ENCODE measurements at regions not wholly inside any gene's neighbourhood (a gene's known extent, or its start where the extent isn't known, plus 50 kb on each side); places are given as distances from the start of the nearest gene placed in this dataset.

DNA sequence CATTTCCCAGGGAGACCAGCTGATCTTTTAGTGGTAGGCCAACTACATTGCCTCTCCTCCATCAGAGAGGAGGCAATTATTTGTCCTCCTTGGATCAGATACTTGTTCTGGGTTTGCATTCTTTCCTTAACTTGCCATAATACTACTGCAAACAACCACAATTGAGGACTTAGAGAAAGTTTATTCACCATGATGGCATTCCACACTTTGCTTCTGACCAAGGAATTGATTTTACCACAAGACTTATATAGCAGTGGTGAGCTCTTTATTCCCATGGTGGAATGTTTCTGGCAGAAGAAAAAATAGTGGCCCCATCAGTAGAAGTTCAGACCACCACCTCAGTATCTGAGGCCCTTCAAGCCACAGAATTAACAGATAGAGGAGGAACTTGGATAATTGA is 123.9 kb upstream of the PPP3CA start:
- no peaks in the 10 kb centered on the region for H3K36me3 Mint-ChIP-seq (ENCODE audit: low read depth)
- H3K9me3 Mint-ChIP-seq = peaks cover 6% of the 10 kb centered on the region
- intact Hi-C loops (cut with micrococcal nuclease) = no loop called here
- no peak overlapping the region for H3K27ac Mint-ChIP-seq
- no peak for DNase-seq
- no peak overlapping the region for H3K4me3 Mint-ChIP-seq
- peaks cover 35% of the 10 kb centered on the region for H3K27me3 Mint-ChIP-seq
- no peaks in the 10 kb centered on the region for H3K4me1 Mint-ChIP-seq

DNA sequence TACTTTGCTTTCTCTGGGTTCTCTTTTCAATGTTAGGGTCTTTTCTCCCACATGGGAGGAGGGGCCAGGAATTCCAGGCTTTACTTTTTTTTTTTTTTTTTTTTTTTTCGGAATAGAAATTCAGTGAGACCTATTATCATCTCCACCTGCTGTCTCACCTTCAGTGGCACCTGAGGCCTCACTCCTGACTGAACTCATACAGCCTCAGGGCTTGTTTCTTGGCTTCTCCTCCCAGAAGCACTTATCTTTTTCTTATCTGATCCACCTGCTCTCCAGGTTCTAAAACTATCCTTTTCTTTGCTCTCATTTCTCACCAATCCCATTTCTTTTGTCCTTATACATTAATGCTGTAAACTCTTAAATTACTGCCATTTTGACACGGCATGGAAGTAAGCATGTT is 117.3 kb upstream of the PPP3CA start:
- DNase-seq = no peak
- H3K4me3 Mint-ChIP-seq = no peak overlapping the region
- no peaks in the 10 kb centered on the region for H3K36me3 Mint-ChIP-seq (ENCODE audit: low read depth)
- intact Hi-C loops (cut with micrococcal nuclease) = no loop called here
- peaks cover 33% of the 10 kb centered on the region for H3K27me3 Mint-ChIP-seq
- no peak overlapping the region for H3K27ac Mint-ChIP-seq
- H3K9me3 Mint-ChIP-seq = peaks cover 10% of the 10 kb centered on the region
- no peaks in the 10 kb centered on the region for H3K4me1 Mint-ChIP-seq

- Mint-ChIP-seq H3K4me3 (no peak overlapping the region), H3K4me1 (no peaks in the 10 kb centered on the region), H3K36me3 (ENCODE audit: low read depth) (no peaks in the 10 kb centered on the region), H3K27me3 (peaks cover 18% of the 10 kb centered on the region), H3K27ac (no peak overlapping the region), H3K9me3 (peaks cover 33% of the 10 kb centered on the region)
- intact Hi-C loops (cut with micrococcal nuclease) = no loop called here
- no peak for DNase-seq
Observed at GRCh38 chr4:101458914-101459313, 111.6 kb upstream of the PPP3CA start.

- intact Hi-C loops (cut with micrococcal nuclease) = no loop called here
- Mint-ChIP-seq H3K4me3 (no peak overlapping the region), H3K36me3 (ENCODE audit: low read depth) (no peaks in the 10 kb centered on the region), H3K9me3 (peaks cover 33% of the 10 kb centered on the region), H3K27me3 (peaks cover 17% of the 10 kb centered on the region), H3K4me1 (no peaks in the 10 kb centered on the region), H3K27ac (no peak overlapping the region)
- no peak for DNase-seq
Observed at GRCh38 chr4:101458473-101458872, 111.1 kb upstream of the PPP3CA start.

GRCh38 chr4:101451086-101451485 is 103.8 kb upstream of the PPP3CA start:
- Mint-ChIP-seq H3K4me3 (no peak overlapping the region), H3K27me3 (peaks cover 28% of the 10 kb centered on the region), H3K4me1 (no peaks in the 10 kb centered on the region), H3K27ac (no peak overlapping the region), H3K9me3 (peaks cover 20% of the 10 kb centered on the region), H3K36me3 (ENCODE audit: low read depth) (no peaks in the 10 kb centered on the region)
- intact Hi-C loops (cut with micrococcal nuclease) = no loop called here
- no peak for DNase-seq

DNA sequence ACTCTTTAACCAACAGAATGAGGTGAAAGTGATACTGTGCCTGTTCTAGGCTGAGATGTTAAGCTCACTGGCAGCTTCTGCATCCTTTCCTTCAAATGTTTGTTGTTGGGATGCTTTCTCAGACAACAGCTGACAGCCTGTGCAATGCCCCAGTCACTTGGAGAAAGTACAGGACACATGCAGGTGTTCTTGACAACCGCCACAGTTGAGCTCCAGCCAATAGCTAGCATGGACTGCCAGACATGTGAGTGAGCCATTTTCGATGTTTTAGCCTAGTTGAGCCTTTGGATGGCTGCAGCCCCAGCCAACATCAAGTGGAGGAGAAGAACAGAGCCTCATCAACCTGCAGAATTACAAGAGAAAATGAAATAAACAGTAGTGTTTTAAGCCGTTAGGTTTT is 94.1 kb upstream of the PPP3CA start:
- Mint-ChIP-seq H3K36me3 (ENCODE audit: low read depth) (no peaks in the 10 kb centered on the region), H3K27me3 (peaks cover 35% of the 10 kb centered on the region), H3K9me3 (peaks cover 6% of the 10 kb centered on the region), H3K4me3 (no peak overlapping the region), H3K27ac (no peak overlapping the region), H3K4me1 (no peaks in the 10 kb centered on the region)
- intact Hi-C loops (cut with micrococcal nuclease) = no loop called here
- no peak for DNase-seq

DNA sequence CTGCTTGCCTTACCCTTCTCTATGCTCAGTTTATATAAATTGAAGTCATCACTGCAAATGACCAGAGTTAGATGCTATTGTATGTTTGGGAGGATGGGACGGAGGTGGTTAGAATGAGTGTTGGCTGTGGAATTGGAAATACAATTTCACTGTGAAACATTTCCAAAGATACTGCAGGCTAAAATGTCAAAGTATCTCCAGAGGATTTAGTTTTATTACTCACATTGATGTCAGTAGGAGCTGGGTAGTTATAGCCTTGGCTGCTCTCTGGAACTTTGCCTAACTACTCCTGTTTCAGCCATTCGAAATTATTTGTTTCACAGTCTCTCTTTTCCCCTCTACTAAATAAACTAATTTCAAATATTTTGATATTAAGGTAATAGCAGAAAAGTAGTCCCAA is 92.6 kb upstream of the PPP3CA start:
- intact Hi-C loops (cut with micrococcal nuclease) = no loop called here
- H3K4me3 Mint-ChIP-seq = no peak overlapping the region
- DNase-seq = no peak
- H3K9me3 Mint-ChIP-seq = peaks cover 5% of the 10 kb centered on the region
- peaks cover 32% of the 10 kb centered on the region for H3K27me3 Mint-ChIP-seq
- H3K27ac Mint-ChIP-seq = no peak overlapping the region
- no peaks in the 10 kb centered on the region for H3K4me1 Mint-ChIP-seq
- no peaks in the 10 kb centered on the region for H3K36me3 Mint-ChIP-seq (ENCODE audit: low read depth)

DNA sequence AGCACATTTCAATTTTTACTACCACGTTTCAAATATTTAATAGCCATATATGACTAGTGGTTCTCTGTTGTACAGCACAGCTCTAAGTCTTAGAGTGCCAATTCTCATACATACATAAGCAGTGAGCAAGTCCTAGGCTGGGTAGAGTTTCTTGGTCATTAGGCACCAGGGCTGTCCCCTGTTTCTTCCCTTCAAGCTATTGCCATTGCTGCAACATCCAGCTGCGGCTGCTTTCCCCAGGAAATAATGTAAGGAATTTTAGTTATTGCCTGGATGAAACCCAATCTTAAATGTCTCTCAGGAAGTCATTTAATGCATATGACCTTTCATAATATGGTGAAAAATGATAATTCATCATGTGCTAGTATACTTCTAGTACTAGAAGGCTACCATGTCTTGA is 74.1 kb upstream of the PPP3CA start:
- DNase-seq = no peak
- Mint-ChIP-seq H3K4me1 (peaks cover 35% of the 10 kb centered on the region), H3K9me3 (no peaks in the 10 kb centered on the region), H3K27me3 (peaks cover 27% of the 10 kb centered on the region), H3K36me3 (ENCODE audit: low read depth) (no peaks in the 10 kb centered on the region), H3K4me3 (no peak overlapping the region), H3K27ac (no peak overlapping the region)
- intact Hi-C loops (cut with micrococcal nuclease) = no loop called here

- DNase-seq = no peak
- H3K4me3 Mint-ChIP-seq = no peak overlapping the region
- intact Hi-C loops (cut with micrococcal nuclease) = no loop called here
- peaks cover 36% of the 10 kb centered on the region for H3K4me1 Mint-ChIP-seq
- no peak overlapping the region for H3K27ac Mint-ChIP-seq
- H3K27me3 Mint-ChIP-seq = peaks cover 26% of the 10 kb centered on the region
- no peaks in the 10 kb centered on the region for H3K9me3 Mint-ChIP-seq
- no peaks in the 10 kb centered on the region for H3K36me3 Mint-ChIP-seq (ENCODE audit: low read depth)
Observed at GRCh38 chr4:101420661-101421060, 73.3 kb upstream of the PPP3CA start.

- intact Hi-C loops (cut with micrococcal nuclease) = loop anchor here (1.0 to 10.0 kb wide), 9 partner anchors 19 to 1337 kb away; partner anchors contain the start of gene SLC39A8
- DNase-seq = peak; percentile 63
- peaks cover 4% of the 10 kb centered on the region for H3K9me3 Mint-ChIP-seq
- peaks cover 44% of the 10 kb centered on the region for H3K4me1 Mint-ChIP-seq
- H3K4me3 Mint-ChIP-seq = peak overlapping the region; percentile 71
- H3K27me3 Mint-ChIP-seq = peaks cover 26% of the 10 kb centered on the region
- H3K36me3 Mint-ChIP-seq (ENCODE audit: low read depth) = peaks cover 3% of the 10 kb centered on the region
- peak overlapping the region; percentile 55 for H3K27ac Mint-ChIP-seq
Observed at GRCh38 chr4:101419336-101420135, 72.2 kb upstream of the PPP3CA start.

- peaks cover 22% of the 10 kb centered on the region for H3K27me3 Mint-ChIP-seq
- peak overlapping the region; percentile 84 for H3K27ac Mint-ChIP-seq
Observed at GRCh38 chr4:101418466-101418865, 71.1 kb upstream of the PPP3CA start.

DNA sequence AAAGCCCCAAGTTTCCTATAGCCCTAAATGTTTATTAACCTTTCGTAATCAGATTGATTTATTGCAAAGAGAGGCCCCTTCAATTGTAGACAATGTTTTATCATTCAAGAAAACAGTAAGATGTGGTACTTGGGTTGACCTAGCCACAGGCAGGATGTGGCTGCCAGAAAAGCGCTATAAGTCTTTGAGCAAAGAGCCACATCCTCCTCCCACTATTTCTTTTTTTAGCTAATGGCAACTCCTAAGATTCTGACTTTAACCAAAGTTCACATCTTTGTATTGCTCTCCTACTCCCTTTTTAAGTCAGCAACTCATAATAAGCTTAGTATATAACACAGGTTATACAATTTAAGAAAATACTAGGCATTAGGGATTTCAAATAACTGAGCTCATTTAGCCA is 70.7 kb upstream of the PPP3CA start:
- intact Hi-C loops (cut with micrococcal nuclease) = loop anchor here (1.0 to 10.0 kb wide), 13 partner anchors 71 to 1336 kb away; partner anchors contain the start of genes PPP3CA and SLC39A8
- H3K9me3 Mint-ChIP-seq = peaks cover 4% of the 10 kb centered on the region
- DNase-seq = peak; percentile 90
- H3K27me3 Mint-ChIP-seq = peaks cover 24% of the 10 kb centered on the region
- peak overlapping the region; percentile 78 for H3K4me3 Mint-ChIP-seq
- H3K4me1 Mint-ChIP-seq = peaks cover 48% of the 10 kb centered on the region
- peak overlapping the region; percentile 84 for H3K27ac Mint-ChIP-seq
- peaks cover 3% of the 10 kb centered on the region for H3K36me3 Mint-ChIP-seq (ENCODE audit: low read depth)

More at GRCh38 chr4:101418466-101418865, 71.1 kb upstream of the PPP3CA start:
- intact Hi-C loops (cut with micrococcal nuclease) = loop anchor here (1.0 to 10.0 kb wide), 13 partner anchors 71 to 1336 kb away; partner anchors contain the start of genes PPP3CA and SLC39A8
- Mint-ChIP-seq H3K36me3 (ENCODE audit: low read depth) (peaks cover 3% of the 10 kb centered on the region), H3K9me3 (peaks cover 4% of the 10 kb centered on the region), H3K4me3 (peak overlapping the region; percentile 78), H3K4me1 (peaks cover 48% of the 10 kb centered on the region)
- no peak for DNase-seq

GRCh38 chr4:101417046-101417445 is 69.7 kb upstream of the PPP3CA start:
- Mint-ChIP-seq H3K9me3 (peaks cover 4% of the 10 kb centered on the region), H3K4me1 (peaks cover 48% of the 10 kb centered on the region)
- intact Hi-C loops (cut with micrococcal nuclease) = loop anchor here (5.0 to 10.0 kb wide), 7 partner anchors 178 to 1335 kb away; no protein-coding TSS in a partner anchor

DNA sequence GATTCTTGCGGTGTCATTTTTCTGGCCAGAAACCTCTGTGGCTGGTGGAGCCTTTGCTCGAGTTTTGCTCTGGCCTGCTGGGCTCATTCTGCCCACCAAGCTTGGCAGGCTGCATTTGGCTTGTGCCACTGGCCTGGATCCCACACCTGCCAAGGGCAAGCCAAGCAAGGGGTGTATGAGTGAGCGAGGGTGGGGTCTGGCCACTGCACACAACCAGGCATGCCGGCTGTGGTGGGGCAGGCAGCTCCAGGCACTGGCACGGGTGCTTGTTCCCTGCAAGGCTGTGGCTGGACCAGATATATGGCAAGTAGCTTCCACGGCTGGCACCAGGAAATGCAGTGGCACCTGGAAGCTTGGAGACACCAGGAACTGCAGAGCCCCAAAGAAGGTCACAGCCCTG is 68.6 kb upstream of the PPP3CA start:
- peaks cover 3% of the 10 kb centered on the region for H3K36me3 Mint-ChIP-seq (ENCODE audit: low read depth)
- intact Hi-C loops (cut with micrococcal nuclease) = loop anchor here (5.0 to 10.0 kb wide), 7 partner anchors 179 to 1334 kb away; no protein-coding TSS in a partner anchor
- no peak overlapping the region for H3K27ac Mint-ChIP-seq
- H3K9me3 Mint-ChIP-seq = peaks cover 4% of the 10 kb centered on the region
- DNase-seq = no peak
- peaks cover 52% of the 10 kb centered on the region for H3K4me1 Mint-ChIP-seq
- H3K4me3 Mint-ChIP-seq = no peak overlapping the region
- peaks cover 22% of the 10 kb centered on the region for H3K27me3 Mint-ChIP-seq

More at GRCh38 chr4:101417046-101417445, 69.7 kb upstream of the PPP3CA start:
- peaks cover 28% of the 10 kb centered on the region for H3K27me3 Mint-ChIP-seq
- H3K36me3 Mint-ChIP-seq (ENCODE audit: low read depth) = peaks cover 3% of the 10 kb centered on the region
- no peak for DNase-seq
- H3K4me3 Mint-ChIP-seq = peak overlapping the region; percentile 34
- H3K27ac Mint-ChIP-seq = no peak overlapping the region

Data from activated CD4-positive, alpha-beta T cell treated with anti-CD3 and anti-CD28 coated beads, Interleukin-2, amount 10 ng/mL, durations not matched to agents 24 days and 14 days (primary cell).